Transverse colon (tissue), 4 donors: ENCODE measurements at regions not wholly inside any gene's neighbourhood (a gene's known extent, or its start where the extent isn't known, plus 50 kb on each side); places are given as distances from the start of the nearest gene placed in this dataset.

Experiments
- CTCF ChIP-seq, 5 experiments: fragments of 200-600 bp in 3 of 5; fragments of 450-650 bp in 2 of 5; sonication (generic) in 3 of 5; IDR thresholded peaks; 1 replicate in 2 of 5; 2 replicates in 3 of 5; pipeline ENCODE4 v1.5.1; 2016 to 2017; ENCODE audit warnings: antibody characterized with exemption in 5 of 5, inconsistent platforms in 3 of 5, mild to moderate bottlenecking in 2 of 5, moderate library complexity in 1 of 5
- EP300 ChIP-seq: sonication (generic); formaldehyde crosslinking; IDR thresholded peaks from one replicate; pipeline ENCODE4 v1.6.1; 2017; ENCODE audit warnings: antibody characterized with exemption, low read depth
- POLR2A ChIP-seq: fragments of 450-650 bp; IDR thresholded peaks from one replicate; pipeline ENCODE4 v1.6.1; 2016; ENCODE audit warnings: antibody characterized with exemption, mild to moderate bottlenecking, moderate library complexity
- POLR2AphosphoS5 ChIP-seq, 3 donors: sonication (generic); formaldehyde crosslinking; IDR thresholded peaks; one replicate each; pipeline ENCODE4 v1.6.1; 2016; ENCODE audit warnings: antibody characterized with exemption in 3 of 3

GRCh38 chr7:125878988-125879387, 949.4 kb upstream of the POT1 start:
- TF ChIP-seq CTCF (IDR thresholded peaks at IDR 0.05) (no peak), EP300 (no peak), POLR2AphosphoS5 (IDR thresholded peaks at IDR 0.05) (no peak), POLR2A (no peak)
